Stomach (tissue), 8 donors: ENCODE measurements at regions not wholly inside any gene's neighbourhood (a gene's known extent, or its start where the extent isn't known, plus 50 kb on each side); places are given as distances from the start of the nearest gene placed in this dataset.

Experiments used
- DNase-seq, 2 donors: peaks; one replicate each; pipeline versions ENCODE4 v3.0.0 to v3.0.0-alpha.2; 2013 to 2019
- H3K27ac ChIP-seq, 5 donors: fragments of 200-600 bp in 4 of 5; sonication (generic) in 4 of 5; one replicate each; pipeline ENCODE4 v1.5.1; 2013 to 2019; ENCODE audit warnings: mild to moderate bottlenecking in 1 of 5, moderate library complexity in 1 of 5
- H3K27me3 ChIP-seq, 3 donors: fragments of 200-600 bp; sonication (generic); one replicate each; pipeline ENCODE4 v1.5.1; 2017 to 2019; ENCODE audit warnings: mixed run types in 1 of 3
- H3K36me3 ChIP-seq, 4 donors: fragments of 200-600 bp; sonication (generic); 1 replicate in 3 of 4; 2 replicates in 1 of 4; pipeline ENCODE4 v1.5.1; 2016 to 2019
- H3K4me1 ChIP-seq, 4 donors: fragments of 200-600 bp; sonication (generic); one replicate each; pipeline ENCODE4 v1.5.1; 2016 to 2019
- H3K4me3 ChIP-seq, 4 donors: fragments of 200-600 bp; sonication (generic) in 3 of 4; one replicate each; pipeline ENCODE4 v1.5.1; 2016 to 2019; ENCODE audit warnings: mild to moderate bottlenecking in 1 of 4
- H3K9me3 ChIP-seq, 4 donors: fragments of 200-600 bp; sonication (generic); one replicate each; pipeline ENCODE4 v1.5.1; 2016 to 2019
- CTCF ChIP-seq, 7 experiments: fragments of 450-650 bp in 4 of 7; fragments of 200-600 bp in 3 of 7; sonication (generic) in 3 of 7; IDR thresholded peaks; one replicate each; pipeline ENCODE4 v1.5.1; 2016 to 2019; ENCODE audit warnings: antibody characterized with exemption in 7 of 7, control low read depth in 2 of 7, mild to moderate bottlenecking in 1 of 7
- EP300 ChIP-seq: sonication (generic); formaldehyde crosslinking; IDR thresholded peaks from one replicate; pipeline ENCODE4 v1.6.1; 2017; ENCODE audit warnings: antibody characterized with exemption
- POLR2A ChIP-seq, 4 donors: fragments of 450-650 bp; IDR thresholded peaks; one replicate each; pipeline ENCODE4 v1.6.1; 2016; ENCODE audit warnings: antibody characterized with exemption in 4 of 4, control low read depth in 2 of 4, mild to moderate bottlenecking in 1 of 4, moderate library complexity in 1 of 4
- POLR2AphosphoS5 ChIP-seq, 3 donors: sonication (generic); formaldehyde crosslinking; IDR thresholded peaks; one replicate each; pipeline ENCODE4 v1.6.1; 2016; ENCODE audit warnings: antibody characterized with exemption in 3 of 3
- WGBS, 5 donors: extraction: QIAGEN DNeasy Blood & Tissue Kit in 3 of 5; methylation state at CpG; one replicate each; pipeline versions ENCODE4 v1.1.5 to v1.1.7; 2013 to 2018; 5-methylcytosine and 5-hydroxymethylcytosine counted together
- intact Hi-C: fragments of 100-400 bp; cut with DNase I; formaldehyde crosslinking; loops from one replicate; pipeline ENCODE4 v1.15.1; 2023; ENCODE audit warnings: low total_unique reads
- donor health status: healthy with polysubstance abuse.
- donor health status: Bipolar disorder and iron deficiency.
- donor health status: healthy.

- Histone ChIP-seq H3K4me3 (no peak overlapping the region), H3K4me1 (no peaks in the 10 kb centered on the region), H3K27ac (no peak overlapping the region), H3K27me3 (no peaks in the 10 kb centered on the region), H3K9me3 (no peaks in the 10 kb centered on the region), H3K36me3 (no peaks in the 10 kb centered on the region)
- DNase-seq, result no peak
- intact Hi-C loops, result no loop called here
- 70 to 85% (median 84%) methylated on average over 4 of the region's 4 CpGs for WGBS, 5 donors
- TF ChIP-seq EP300, result no peak
- TF ChIP-seq CTCF (IDR thresholded peaks at IDR 0.05), result no peak
- TF ChIP-seq POLR2AphosphoS5 (IDR thresholded peaks at IDR 0.05), result no peak
- TF ChIP-seq POLR2A (IDR thresholded peaks at IDR 0.05), result no peak
Observed at GRCh38 chr13:33963895-33964294, 145.9 kb downstream of the RFC3 start.

- H3K4me3 ChIP-seq, result no peak overlapping the region
- H3K36me3 ChIP-seq, result no peaks in the 10 kb centered on the region
- H3K9me3 ChIP-seq, result no peaks in the 10 kb centered on the region
- DNase-seq, result peak in 1 of 2 donors; percentile 46
- H3K27me3 ChIP-seq, result no peaks in the 10 kb centered on the region
- TF ChIP-seq POLR2AphosphoS5 (IDR thresholded peaks at IDR 0.05), result no peak
- no peaks in the 10 kb centered on the region for H3K4me1 ChIP-seq
- intact Hi-C loops, result no loop called here
- no peak overlapping the region for H3K27ac ChIP-seq
- 29 to 43% (median 36%) methylated on average over 10 of the region's 10 CpGs for WGBS, 5 donors
Observed at GRCh38 chr13:33968520-33969507, 150.9 kb downstream of the RFC3 start.

GRCh38 chr13:33970746-33971561, 153.0 kb downstream of the RFC3 start:
- H3K27me3 ChIP-seq, result no peaks in the 10 kb centered on the region
- TF ChIP-seq EP300 (no peak), POLR2AphosphoS5 (IDR thresholded peaks at IDR 0.05) (no peak), CTCF (IDR thresholded peaks at IDR 0.05) (no peak), POLR2A (IDR thresholded peaks at IDR 0.05) (no peak)
- DNase-seq, result peak in 1 of 2 donors; percentile 48
- no peaks in the 10 kb centered on the region for H3K9me3 ChIP-seq
- H3K4me3 ChIP-seq, result no peak overlapping the region
- no peak overlapping the region for H3K27ac ChIP-seq
- intact Hi-C loops, result no loop called here
- no peaks in the 10 kb centered on the region for H3K4me1 ChIP-seq
- H3K36me3 ChIP-seq, result no peaks in the 10 kb centered on the region
- 89 to 97% (median 93%) methylated on average over 4 of the region's 4 CpGs for WGBS, 5 donors

GRCh38 chr13:33971562-33971819, 153.5 kb downstream of the RFC3 start:
- no peaks in the 10 kb centered on the region for H3K4me1 ChIP-seq
- intact Hi-C loops, result no loop called here
- no peaks in the 10 kb centered on the region for H3K9me3 ChIP-seq
- TF ChIP-seq POLR2A (IDR thresholded peaks at IDR 0.05) (no peak), POLR2AphosphoS5 (IDR thresholded peaks at IDR 0.05) (no peak), CTCF (IDR thresholded peaks at IDR 0.05) (no peak), EP300 (no peak)
- DNase-seq, result no peak
- H3K4me3 ChIP-seq, result no peak overlapping the region
- H3K27me3 ChIP-seq, result no peaks in the 10 kb centered on the region
- no peak overlapping the region for H3K27ac ChIP-seq
- no peaks in the 10 kb centered on the region for H3K36me3 ChIP-seq
